ENCODE measurements at regions not wholly inside any gene's neighbourhood (a gene's known extent, or its start where the extent isn't known, plus 50 kb on each side); places are given as distances from the start of the nearest gene placed in this dataset.
"Not testable (repeated sequence)": the region's sequence is repeated elsewhere in the genome, so short reads cannot be mapped to it uniquely, and the experiment has no call there.

DNA sequence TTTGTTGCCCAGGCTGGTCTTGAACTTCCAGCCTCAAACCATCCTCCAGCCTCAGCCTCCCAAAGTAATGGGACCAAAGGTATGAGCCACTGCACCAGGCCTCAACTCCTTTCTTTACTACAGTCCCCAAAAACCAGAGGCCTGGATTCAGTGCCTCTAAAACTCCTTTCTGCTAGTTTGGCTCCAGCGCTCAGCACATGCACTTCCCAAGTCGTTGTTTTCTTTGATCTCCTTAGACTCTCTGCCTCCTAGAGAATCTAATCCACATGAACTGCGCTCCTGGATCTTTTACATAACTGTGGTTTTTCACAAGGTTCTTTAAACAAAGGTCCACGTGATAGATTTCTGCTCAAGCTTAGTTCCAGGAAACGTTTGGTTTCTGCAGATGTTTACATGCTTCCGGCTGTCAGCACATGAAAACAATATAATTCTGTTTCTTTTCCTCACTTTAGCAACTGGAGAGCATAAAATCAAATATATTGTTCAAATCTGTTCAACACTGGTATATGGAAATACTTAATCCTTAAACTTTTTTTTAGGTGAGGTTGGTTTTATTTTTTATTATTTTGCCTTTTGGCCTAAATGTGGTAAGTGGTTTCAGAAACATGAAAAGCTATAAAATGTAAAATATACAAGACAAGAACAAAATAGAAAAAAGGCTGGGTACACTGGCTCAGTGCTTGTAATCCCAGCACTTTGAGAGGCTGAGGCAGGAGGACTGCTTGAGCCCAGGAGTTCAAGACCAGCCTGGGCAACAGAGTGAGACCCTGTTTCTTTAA is 270.5 kb upstream of the MKLN1 start:
- DNase-seq (ENCODE audit: low read depth in 2 of 3, low spot score in 2 of 3): peak in 2 of 3 donors; percentile 74 to 93

DNA sequence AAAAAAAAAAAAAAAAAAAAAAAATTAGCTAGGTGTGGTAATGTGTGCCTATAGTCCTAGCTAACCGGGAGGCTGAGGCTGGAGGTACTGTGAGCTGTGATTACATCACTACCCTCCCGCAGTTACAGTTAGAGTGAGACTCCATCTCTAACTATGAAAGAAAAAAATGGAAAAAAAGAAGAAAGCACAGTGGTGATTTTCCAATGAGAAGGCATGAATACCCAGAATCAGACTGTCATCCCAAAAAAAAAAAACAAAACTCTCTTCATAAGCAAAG is 269.9 kb upstream of the MKLN1 start:
- DNase-seq (ENCODE audit: low read depth in 2 of 3, low spot score in 2 of 3): peak in 1 of 3 donors; percentile 54

DNA sequence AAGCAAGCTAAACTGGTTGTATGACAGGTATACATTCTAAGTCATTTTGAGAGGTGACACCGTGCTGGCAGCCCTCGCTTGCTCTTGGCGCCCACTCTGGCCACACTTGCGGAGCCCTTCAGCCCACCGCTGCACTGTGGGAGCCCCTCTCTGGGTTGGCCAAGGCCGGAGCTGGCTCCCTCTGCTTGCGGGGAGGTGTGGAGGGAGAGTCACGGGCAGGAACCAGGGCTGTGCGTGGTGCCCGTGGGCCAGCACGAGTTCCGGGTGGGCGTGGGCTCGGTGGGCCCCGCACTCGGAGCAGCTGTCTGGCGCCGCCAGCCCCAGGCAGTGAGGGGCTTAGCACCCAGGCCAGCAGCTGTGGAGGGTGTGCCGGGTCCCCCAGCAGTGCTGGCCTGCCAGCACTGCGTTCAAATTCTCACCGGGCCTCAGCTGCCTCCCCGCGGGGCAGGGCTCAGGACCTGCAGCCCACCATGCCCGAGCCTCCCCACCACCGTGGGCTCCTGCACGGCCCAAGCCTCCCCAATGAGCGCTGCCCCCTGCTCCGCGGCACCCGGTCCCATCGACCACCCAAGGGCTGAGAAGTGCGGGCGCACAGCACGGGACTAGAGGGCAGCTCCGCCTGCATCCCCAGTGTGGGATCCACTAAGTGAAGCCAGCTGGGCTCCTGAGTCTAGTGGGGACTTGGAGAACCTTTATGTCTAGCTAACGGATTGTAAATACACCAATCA is 269.0 kb upstream of the MKLN1 start:
- not testable (repeated sequence) for DNase-seq (ENCODE audit: low read depth in 2 of 3, low spot score in 2 of 3)

- not testable (repeated sequence) for DNase-seq (ENCODE audit: low read depth in 2 of 3, low spot score in 2 of 3)
Observed at GRCh38 chr7:131059401-131059800, 268.3 kb upstream of the MKLN1 start.

- DNase-seq (ENCODE audit: low read depth in 2 of 3, low spot score in 2 of 3): peak in 1 of 3 donors; percentile 48
Observed at GRCh38 chr7:131061158-131061557, 266.5 kb upstream of the MKLN1 start.

DNA sequence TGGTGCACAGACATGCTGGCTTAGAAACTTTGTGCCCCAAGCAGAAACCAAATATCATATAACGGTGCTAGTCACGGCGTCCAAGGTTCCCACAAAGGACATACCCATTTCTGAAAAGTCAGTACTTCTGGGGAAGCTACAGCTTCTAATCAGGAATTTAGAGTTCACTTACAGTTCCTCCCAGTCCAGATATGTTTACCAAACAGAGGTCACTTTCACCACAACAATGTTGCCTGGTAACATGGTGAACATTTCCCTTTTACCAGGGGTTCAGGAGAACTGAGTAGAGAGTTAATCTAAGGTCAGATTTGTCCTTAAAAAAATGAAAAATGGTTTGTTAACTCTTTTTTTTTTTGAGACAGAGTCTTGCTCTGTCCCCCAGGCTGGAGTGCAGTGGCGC is 265.9 kb upstream of the MKLN1 start:
- DNase-seq (ENCODE audit: low read depth in 2 of 3, low spot score in 2 of 3): no peak

DNA sequence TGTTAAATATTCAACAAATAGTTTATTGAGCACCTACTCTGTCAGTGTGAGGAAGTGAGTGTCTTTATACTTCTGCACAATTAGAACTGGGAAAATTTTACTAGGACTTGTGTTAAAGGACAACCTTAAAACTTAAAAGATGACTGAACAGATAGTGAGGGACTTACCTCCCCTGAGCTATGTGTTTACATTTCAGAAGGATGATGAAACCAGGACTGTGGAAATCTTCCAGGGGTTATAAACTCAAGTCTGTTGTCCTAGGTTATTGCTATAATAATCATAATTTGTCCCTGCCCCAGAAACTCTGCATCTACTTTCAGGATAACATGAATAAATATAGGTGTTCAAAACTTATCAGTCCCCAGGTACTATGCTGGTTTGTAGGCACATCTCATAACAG is 261.0 kb upstream of the MKLN1 start:
- DNase-seq (ENCODE audit: low read depth in 2 of 3, low spot score in 2 of 3): no peak

GRCh38 chr7:131067220-131067619 is 260.5 kb upstream of the MKLN1 start:
- no peak for DNase-seq (ENCODE audit: low read depth in 2 of 3, low spot score in 2 of 3)

GRCh38 chr7:131068604-131069021 is 259.1 kb upstream of the MKLN1 start:
- DNase-seq (ENCODE audit: low read depth in 2 of 3, low spot score in 2 of 3): no peak

DNA sequence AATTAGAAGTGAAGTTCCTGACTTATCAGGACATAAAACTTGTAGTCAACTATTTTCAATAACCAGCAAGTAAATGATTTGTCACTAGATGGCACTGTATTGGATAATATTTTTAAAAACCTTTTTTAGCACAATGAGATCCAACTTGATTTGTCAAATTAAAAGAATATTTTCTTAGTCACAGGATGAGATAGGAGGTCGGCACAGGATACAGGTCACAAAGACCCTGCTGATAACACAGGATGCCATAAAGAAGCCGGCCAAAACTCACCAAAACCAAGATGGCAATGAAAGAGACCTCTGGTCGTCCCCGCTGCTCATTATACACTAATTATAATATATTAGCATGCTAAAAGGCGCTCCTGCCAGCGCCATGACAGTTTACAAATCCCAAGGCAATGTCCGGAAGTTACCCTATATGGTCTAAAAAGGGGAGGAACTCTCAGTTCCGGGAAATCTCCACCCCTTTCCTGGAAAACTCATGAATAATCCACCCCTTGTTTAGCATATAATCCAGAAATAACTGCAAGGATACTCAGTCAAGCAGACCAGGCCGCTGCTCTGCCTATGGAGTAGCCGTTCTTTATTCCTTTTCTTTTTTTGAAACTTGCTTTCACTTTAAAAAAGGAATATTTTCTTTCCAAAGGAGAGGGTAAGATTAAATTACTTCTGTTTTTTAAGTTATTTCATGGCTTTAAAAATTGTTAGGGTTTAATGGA is 255.7 kb upstream of the MKLN1 start:
- peak in 2 of 3 donors; percentile 19 to 55 for DNase-seq (ENCODE audit: low read depth in 2 of 3, low spot score in 2 of 3)

GRCh38 chr7:131072505-131073091 is 255.1 kb upstream of the MKLN1 start:
- DNase-seq (ENCODE audit: low read depth in 2 of 3, low spot score in 2 of 3): peak in 2 of 3 donors; percentile 22 to 29

DNA sequence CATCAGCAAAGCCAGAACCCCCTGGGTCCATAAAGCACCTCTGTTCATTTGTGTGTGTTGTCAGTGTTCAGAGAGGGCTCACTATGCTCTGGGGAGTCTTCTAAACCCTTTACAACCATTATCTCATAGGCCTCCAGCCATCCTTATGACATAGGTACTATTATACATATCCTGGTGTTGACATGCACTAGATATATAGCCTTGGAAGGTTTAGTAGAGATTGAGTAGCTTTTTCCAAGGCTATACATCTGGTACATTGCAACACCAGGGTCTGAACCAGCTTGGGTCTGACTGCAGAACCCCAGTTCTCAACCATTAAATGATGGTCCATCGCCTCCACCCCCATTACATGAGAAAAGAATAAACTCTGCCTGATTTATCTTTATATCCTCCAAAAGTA is 253.6 kb upstream of the MKLN1 start:
- no peak for DNase-seq (ENCODE audit: low read depth in 2 of 3, low spot score in 2 of 3)

GRCh38 chr7:131074585-131074984 is 253.1 kb upstream of the MKLN1 start:
- DNase-seq (ENCODE audit: low read depth in 2 of 3, low spot score in 2 of 3): no peak

DNA sequence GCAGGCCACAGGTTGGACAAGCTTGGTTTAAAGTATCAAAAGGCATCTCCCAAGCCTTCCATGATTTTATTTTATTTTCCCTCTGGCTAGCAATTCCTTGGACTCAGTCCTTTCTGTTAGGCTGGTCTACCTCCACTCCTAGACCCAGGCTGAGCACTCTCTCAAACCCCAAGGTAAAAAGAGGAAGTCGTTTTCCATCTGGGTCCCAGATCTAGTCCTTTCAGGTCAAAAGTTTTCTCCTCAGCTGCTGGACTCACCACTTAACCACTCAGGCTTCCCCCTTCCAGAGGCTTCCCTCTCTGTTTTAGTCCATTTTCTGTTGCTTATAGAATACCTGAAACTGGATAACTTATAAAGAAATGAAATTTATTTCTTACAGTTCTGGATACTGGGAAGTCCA is 252.3 kb upstream of the MKLN1 start:
- peak in 1 of 3 donors; percentile 39 for DNase-seq (ENCODE audit: low read depth in 2 of 3, low spot score in 2 of 3)

GRCh38 chr7:131076032-131076431 is 251.6 kb upstream of the MKLN1 start:
- DNase-seq (ENCODE audit: low read depth in 2 of 3, low spot score in 2 of 3): no peak

- DNase-seq (ENCODE audit: low read depth in 2 of 3, low spot score in 2 of 3): no peak
Observed at GRCh38 chr7:131076711-131077181, 250.9 kb upstream of the MKLN1 start.

DNA sequence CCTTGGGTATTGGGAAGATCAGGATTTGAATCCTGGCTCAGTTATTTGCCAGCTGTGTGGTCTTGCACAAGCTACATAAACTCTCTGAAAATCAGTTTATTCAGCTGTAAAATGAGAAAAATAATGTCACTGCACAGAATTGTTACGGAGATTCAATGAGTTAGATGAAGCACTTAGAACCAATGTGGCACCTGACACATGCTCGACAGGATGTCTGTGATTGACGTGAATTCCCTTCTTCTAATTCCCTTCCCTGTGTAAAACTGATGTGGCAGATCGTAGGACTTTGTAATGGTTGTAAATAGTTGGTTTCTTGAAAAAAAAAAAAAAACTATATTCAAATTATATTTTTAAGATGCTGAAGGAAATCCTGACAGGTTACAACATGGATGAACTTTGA is 249.9 kb upstream of the MKLN1 start:
- DNase-seq (ENCODE audit: low read depth in 2 of 3, low spot score in 2 of 3): no peak

GRCh38 chr7:131080754-131081153 is 246.9 kb upstream of the MKLN1 start:
- DNase-seq (ENCODE audit: low read depth in 2 of 3, low spot score in 2 of 3): no peak

- DNase-seq (ENCODE audit: low read depth in 2 of 3, low spot score in 2 of 3): no peak
Observed at GRCh38 chr7:131081308-131081707, 246.4 kb upstream of the MKLN1 start.

DNA sequence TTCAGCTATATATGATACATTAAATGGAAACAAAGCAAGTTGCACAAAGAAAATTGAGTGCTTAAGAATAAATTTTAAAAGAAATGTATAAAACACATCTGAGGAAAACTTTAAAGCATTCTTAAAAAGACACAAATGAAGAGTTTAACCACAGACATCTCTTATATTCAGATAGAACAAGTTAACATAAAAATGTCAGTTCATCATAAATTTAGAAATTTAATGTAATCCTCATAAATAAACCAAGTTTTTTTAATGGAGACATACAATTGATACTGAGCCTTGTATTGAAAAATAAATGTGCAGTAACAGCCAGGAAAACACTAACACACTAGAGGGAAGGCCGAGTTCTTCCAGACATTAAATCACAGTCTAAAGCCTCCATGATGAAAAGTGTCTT is 243.9 kb upstream of the MKLN1 start:
- no peak for DNase-seq (ENCODE audit: low read depth in 2 of 3, low spot score in 2 of 3)

- DNase-seq (ENCODE audit: low read depth in 2 of 3, low spot score in 2 of 3): peak in 1 of 3 donors; percentile 47
Observed at GRCh38 chr7:131084336-131084735, 243.3 kb upstream of the MKLN1 start.
